ENCODE measurements at regions not wholly inside any gene's neighbourhood (a gene's known extent, or its start where the extent isn't known, plus 50 kb on each side); places are given as distances from the start of the nearest gene placed in this dataset.

DNA sequence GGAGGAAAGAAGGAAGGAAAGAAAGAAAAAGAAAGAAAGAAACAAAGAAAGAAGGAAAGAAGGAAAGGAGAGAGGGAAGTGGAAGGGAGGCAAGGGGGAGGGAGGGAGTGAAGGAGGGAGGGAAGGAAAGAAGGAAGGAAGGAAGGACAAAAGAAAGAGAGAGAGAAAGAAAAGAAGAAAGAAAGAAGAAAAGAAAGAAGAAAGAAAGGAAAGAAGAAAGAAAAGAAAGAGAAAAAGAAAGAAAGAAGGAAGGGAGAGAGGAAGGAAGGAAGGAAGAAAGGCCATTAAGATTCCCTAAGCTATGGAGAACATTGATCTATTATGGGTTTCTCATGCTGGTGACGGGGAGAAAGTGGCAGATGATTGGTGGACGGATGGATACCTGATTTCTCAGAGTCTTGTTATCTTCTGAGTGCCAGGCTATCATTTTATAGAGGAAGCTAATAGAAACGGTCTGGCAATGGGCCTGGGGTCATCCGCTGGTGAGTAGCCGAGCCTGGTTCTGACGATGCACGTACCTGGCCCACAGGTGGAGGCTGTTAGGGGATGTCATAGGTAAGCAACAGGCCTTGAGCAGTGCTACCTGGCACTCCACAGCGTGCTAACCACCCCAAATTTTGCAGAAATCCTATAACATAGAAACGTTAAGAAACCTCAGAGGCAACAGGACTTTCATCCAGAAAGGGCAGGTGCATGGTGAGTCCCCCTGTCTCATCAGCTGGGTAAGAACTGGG is 142.9 kb downstream of the SHOX start:
- no peak overlapping the region for H3K4me3 ChIP-seq (ENCODE audit: insufficient read depth, low read depth, low read length)
- no peak overlapping the region for H2AFZ ChIP-seq (ENCODE audit: low read depth, low read length)
- H3K4me2 ChIP-seq (ENCODE audit: low read length): no peak overlapping the region
- no peaks in the 10 kb centered on the region for H4K20me1 ChIP-seq (ENCODE audit: insufficient read depth, low read length)
- TF ChIP-seq, protein P1, sequence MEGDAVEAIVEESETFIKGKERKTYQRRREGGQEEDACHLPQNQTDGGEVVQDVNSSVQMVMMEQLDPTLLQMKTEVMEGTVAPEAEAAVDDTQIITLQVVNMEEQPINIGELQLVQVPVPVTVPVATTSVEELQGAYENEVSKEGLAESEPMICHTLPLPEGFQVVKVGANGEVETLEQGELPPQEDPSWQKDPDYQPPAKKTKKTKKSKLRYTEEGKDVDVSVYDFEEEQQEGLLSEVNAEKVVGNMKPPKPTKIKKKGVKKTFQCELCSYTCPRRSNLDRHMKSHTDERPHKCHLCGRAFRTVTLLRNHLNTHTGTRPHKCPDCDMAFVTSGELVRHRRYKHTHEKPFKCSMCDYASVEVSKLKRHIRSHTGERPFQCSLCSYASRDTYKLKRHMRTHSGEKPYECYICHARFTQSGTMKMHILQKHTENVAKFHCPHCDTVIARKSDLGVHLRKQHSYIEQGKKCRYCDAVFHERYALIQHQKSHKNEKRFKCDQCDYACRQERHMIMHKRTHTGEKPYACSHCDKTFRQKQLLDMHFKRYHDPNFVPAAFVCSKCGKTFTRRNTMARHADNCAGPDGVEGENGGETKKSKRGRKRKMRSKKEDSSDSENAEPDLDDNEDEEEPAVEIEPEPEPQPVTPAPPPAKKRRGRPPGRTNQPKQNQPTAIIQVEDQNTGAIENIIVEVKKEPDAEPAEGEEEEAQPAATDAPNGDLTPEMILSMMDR (IDR thresholded peaks at IDR 0.05; ENCODE audit: insufficient read depth, low read depth, low read length): no peak
- TF ChIP-seq EZH2 (IDR thresholded peaks at IDR 0.05; ENCODE audit: insufficient read depth, low read length): no peak
- no peak for DNase-seq (ENCODE audit: low read depth)
- no peak for FAIRE-seq
- H3K79me2 ChIP-seq (ENCODE audit: insufficient read depth, low read length): no peaks in the 10 kb centered on the region
- H3K27ac ChIP-seq (ENCODE audit: low read depth, low read length): no peak overlapping the region
- H3K27me3 Mint-ChIP-seq (ENCODE audit: low read depth, unreplicated experiment): no peaks in the 10 kb centered on the region
- H3K36me3 Mint-ChIP-seq (ENCODE audit: low read depth, unreplicated experiment): no peaks in the 10 kb centered on the region
- no peaks in the 10 kb centered on the region for H3K27me3 ChIP-seq (ENCODE audit: insufficient read depth, low read length)
- H3K9me3 Mint-ChIP-seq (ENCODE audit: unreplicated experiment): peaks cover 15% of the 10 kb centered on the region
- H3K4me3 Mint-ChIP-seq (ENCODE audit: unreplicated experiment): no peak overlapping the region
- H3K4me1 ChIP-seq (ENCODE audit: insufficient read depth, low read length): no peaks in the 10 kb centered on the region
- no peak overlapping the region for H3K27ac Mint-ChIP-seq (ENCODE audit: unreplicated experiment)
- no peak overlapping the region for H3K9ac ChIP-seq (ENCODE audit: low read length)
- H3K36me3 ChIP-seq (ENCODE audit: insufficient read depth, low read length): no peaks in the 10 kb centered on the region
- H3K4me1 Mint-ChIP-seq (ENCODE audit: low read depth, unreplicated experiment): no peaks in the 10 kb centered on the region
- H3K9me3 ChIP-seq (ENCODE audit: insufficient read depth, low read depth, low read length): peaks cover 7% of the 10 kb centered on the region

DNA sequence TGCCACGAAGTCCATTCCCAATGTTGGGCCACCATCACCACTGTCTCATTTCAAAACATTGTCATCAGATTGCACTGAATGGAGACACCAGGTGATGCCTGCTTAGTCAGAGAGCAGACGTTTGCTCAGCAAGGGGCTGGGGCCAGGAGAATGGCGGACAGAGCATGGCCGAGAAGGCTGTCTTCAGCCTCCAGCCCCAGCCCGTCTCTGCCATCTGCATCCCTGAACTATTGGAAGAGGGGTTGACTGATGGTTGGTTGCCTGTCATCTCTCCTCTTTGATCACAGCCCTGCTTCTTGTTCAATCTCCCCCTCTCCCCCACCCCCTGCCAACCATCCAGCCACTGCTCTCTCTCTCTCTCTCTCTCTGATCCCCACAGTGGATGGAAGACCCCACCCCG is 140.9 kb downstream of the SHOX start:
- no peak overlapping the region for H3K4me2 ChIP-seq (ENCODE audit: low read length)
- no peaks in the 10 kb centered on the region for H3K36me3 ChIP-seq (ENCODE audit: insufficient read depth, low read length)
- no peak for FAIRE-seq
- peaks cover 12% of the 10 kb centered on the region for H3K9me3 ChIP-seq (ENCODE audit: insufficient read depth, low read depth, low read length)
- Mint-ChIP-seq H3K36me3 (ENCODE audit: low read depth, unreplicated experiment) (no peaks in the 10 kb centered on the region), H3K27me3 (ENCODE audit: low read depth, unreplicated experiment) (no peaks in the 10 kb centered on the region), H3K27ac (ENCODE audit: unreplicated experiment) (no peak overlapping the region), H3K4me3 (ENCODE audit: unreplicated experiment) (no peak overlapping the region), H3K9me3 (ENCODE audit: unreplicated experiment) (peaks cover 21% of the 10 kb centered on the region), H3K4me1 (ENCODE audit: low read depth, unreplicated experiment) (no peaks in the 10 kb centered on the region)
- no peaks in the 10 kb centered on the region for H4K20me1 ChIP-seq (ENCODE audit: insufficient read depth, low read length)
- H3K27me3 ChIP-seq (ENCODE audit: insufficient read depth, low read length): no peaks in the 10 kb centered on the region
- no peak overlapping the region for H3K9ac ChIP-seq (ENCODE audit: low read length)
- H3K79me2 ChIP-seq (ENCODE audit: insufficient read depth, low read length): no peaks in the 10 kb centered on the region
- no peak for TF ChIP-seq EZH2 (IDR thresholded peaks at IDR 0.05; ENCODE audit: insufficient read depth, low read length)
- TF ChIP-seq, protein P1 (IDR thresholded peaks at IDR 0.05; ENCODE audit: insufficient read depth, low read depth, low read length): no peak
- no peaks in the 10 kb centered on the region for H3K4me1 ChIP-seq (ENCODE audit: insufficient read depth, low read length)
- H3K4me3 ChIP-seq (ENCODE audit: insufficient read depth, low read depth, low read length): no peak overlapping the region
- no peak overlapping the region for H3K27ac ChIP-seq (ENCODE audit: low read depth, low read length)
- DNase-seq (ENCODE audit: low read depth): no peak
- H2AFZ ChIP-seq (ENCODE audit: low read depth, low read length): no peak overlapping the region

GRCh38 chrX:769796-770195 is 139.2 kb downstream of the SHOX start:
- H3K4me1 Mint-ChIP-seq (ENCODE audit: low read depth, unreplicated experiment): no peaks in the 10 kb centered on the region
- Histone ChIP-seq H3K9ac (ENCODE audit: low read length) (no peak overlapping the region), H3K9me3 (ENCODE audit: insufficient read depth, low read depth, low read length) (peaks cover 12% of the 10 kb centered on the region), H3K79me2 (ENCODE audit: insufficient read depth, low read length) (no peaks in the 10 kb centered on the region), H3K4me2 (ENCODE audit: low read length) (no peak overlapping the region), H2AFZ (ENCODE audit: low read depth, low read length) (no peak overlapping the region), H3K27ac (ENCODE audit: low read depth, low read length) (no peak overlapping the region), H3K27me3 (ENCODE audit: insufficient read depth, low read length) (no peaks in the 10 kb centered on the region), H4K20me1 (ENCODE audit: insufficient read depth, low read length) (no peaks in the 10 kb centered on the region), H3K36me3 (ENCODE audit: insufficient read depth, low read length) (no peaks in the 10 kb centered on the region), H3K4me3 (ENCODE audit: insufficient read depth, low read depth, low read length) (no peak overlapping the region), H3K4me1 (ENCODE audit: insufficient read depth, low read length) (no peaks in the 10 kb centered on the region)
- DNase-seq (ENCODE audit: low read depth) (no peak), FAIRE-seq (no peak)
- no peaks in the 10 kb centered on the region for H3K27me3 Mint-ChIP-seq (ENCODE audit: low read depth, unreplicated experiment)
- no peak for TF ChIP-seq EZH2 (IDR thresholded peaks at IDR 0.05; ENCODE audit: insufficient read depth, low read length)
- TF ChIP-seq, protein P1 (IDR thresholded peaks at IDR 0.05; ENCODE audit: insufficient read depth, low read depth, low read length): no peak
- peaks cover 16% of the 10 kb centered on the region for H3K9me3 Mint-ChIP-seq (ENCODE audit: unreplicated experiment)
- H3K27ac Mint-ChIP-seq (ENCODE audit: unreplicated experiment): no peak overlapping the region
- no peaks in the 10 kb centered on the region for H3K36me3 Mint-ChIP-seq (ENCODE audit: low read depth, unreplicated experiment)
- no peak overlapping the region for H3K4me3 Mint-ChIP-seq (ENCODE audit: unreplicated experiment)
